MCF 10A (cell line): ENCODE measurements at regions not wholly inside any gene's neighbourhood (a gene's known extent, or its start where the extent isn't known, plus 50 kb on each side); places are given as distances from the start of the nearest gene placed in this dataset.
A peak's percentile ranks its signal among the peaks of the same experiment; 100 is the strongest.

Experiments
- BruUV-seq: library from RNA; stranded (reverse); fragments of 400-500 nt; replicated peaks from 2 replicates; lab custom pipeline; 2021; lab: Mats Ljungman, UMichigan
- CTCF ChIA-PET: fragments of 300-600 bp; sonication (Branson Sonifier 250); formaldehyde crosslinking; extraction: SDS; loops from one replicate; lab custom pipeline; 2021; ENCODE audit warnings: antibody characterized with exemption, inconsistent platforms; lab: Yijun Ruan, JAX
- POLR2A ChIA-PET: fragments of 300-600, 350-650 bp; sonication (Branson Sonifier 250); formaldehyde crosslinking; extraction: SDS; loops from one replicate; lab custom pipeline; 2020; ENCODE audit warnings: antibody characterized with exemption, inconsistent platforms; lab: Yijun Ruan, JAX
- DNase-seq: peaks from one replicate; pipeline ENCODE4 v3.0.0-alpha.2; 2018; ENCODE audit not compliant: unreplicated experiment
- H3K27ac Mint-ChIP-seq: one replicate; pipeline ENCODE4 v1.8.0; 2022; ENCODE audit warnings: mild to moderate bottlenecking, low read depth, mixed read lengths; ENCODE audit not compliant: unreplicated experiment
- H3K27me3 Mint-ChIP-seq: one replicate; pipeline ENCODE4 v1.8.0; 2022; ENCODE audit warnings: mixed read lengths; ENCODE audit not compliant: insufficient read depth, unreplicated experiment
- H3K36me3 Mint-ChIP-seq: one replicate; pipeline ENCODE4 v1.8.0; 2022; ENCODE audit warnings: mild to moderate bottlenecking, moderate library complexity, mixed read lengths; ENCODE audit not compliant: insufficient read depth, unreplicated experiment
- H3K4me1 Mint-ChIP-seq: one replicate; pipeline ENCODE4 v1.8.0; 2022; ENCODE audit warnings: mixed read lengths; ENCODE audit not compliant: insufficient read depth, unreplicated experiment
- H3K4me3 Mint-ChIP-seq: one replicate; pipeline ENCODE4 v1.8.0; 2022; ENCODE audit warnings: mild to moderate bottlenecking, moderate library complexity, mixed read lengths; ENCODE audit not compliant: unreplicated experiment
- H3K9me3 Mint-ChIP-seq: one replicate; pipeline ENCODE4 v1.8.0; 2022; ENCODE audit warnings: mixed read lengths; ENCODE audit not compliant: unreplicated experiment
- CTCF ChIP-seq: fragments of 200-600 bp; IDR thresholded peaks from one replicate; pipeline ENCODE4 v1.8.0; 2022; ENCODE audit warnings: antibody characterized with exemption, mild to moderate bottlenecking; ENCODE audit not compliant: unreplicated experiment
- intact Hi-C: fragments of 100-400 bp; cut with micrococcal nuclease; formaldehyde crosslinking; loops from 2 replicates; pipeline ENCODE4 v1.14.1; 2022

GRCh38 chr1:79745929-79746328 lies 739.4 kb upstream of the ADGRL4 start:
- intact Hi-C loops = no loop called here
- Mint-ChIP-seq H3K27me3 (no peaks in the 10 kb centered on the region), H3K36me3 (no peaks in the 10 kb centered on the region), H3K9me3 (no peaks in the 10 kb centered on the region), H3K4me3 (no peak overlapping the region), H3K27ac (no peak overlapping the region), H3K4me1 (peaks cover 11% of the 10 kb centered on the region)
- ChIA-PET POLR2A (no interaction called here), CTCF (no interaction called here)
- BruUV-seq = no TSS peak
- TF ChIP-seq CTCF = no peak
- peak; percentile 61 for DNase-seq

GRCh38 chr1:79744746-79745145 lies 738.2 kb upstream of the ADGRL4 start:
- no peaks in the 10 kb centered on the region for H3K9me3 Mint-ChIP-seq
- no peak for DNase-seq
- no peak overlapping the region for H3K4me3 Mint-ChIP-seq
- H3K4me1 Mint-ChIP-seq = peaks cover 10% of the 10 kb centered on the region
- no peak for TF ChIP-seq CTCF
- no peaks in the 10 kb centered on the region for H3K36me3 Mint-ChIP-seq
- no TSS peak for BruUV-seq
- ChIA-PET CTCF (no interaction called here), POLR2A (interaction anchor here (0.6 kb wide), 1 partner anchor 32 kb away, joined by 5 read pairs; no protein-coding TSS in a partner anchor)
- intact Hi-C loops = no loop called here
- no peaks in the 10 kb centered on the region for H3K27me3 Mint-ChIP-seq
- no peak overlapping the region for H3K27ac Mint-ChIP-seq

GRCh38 chr1:79741720-79742421 lies 735.3 kb upstream of the ADGRL4 start:
- no peaks in the 10 kb centered on the region for H3K9me3 Mint-ChIP-seq
- CTCF ChIA-PET = no interaction called here
- no peaks in the 10 kb centered on the region for H3K27me3 Mint-ChIP-seq
- H3K27ac Mint-ChIP-seq = no peak overlapping the region
- no peak overlapping the region for H3K4me3 Mint-ChIP-seq
- POLR2A ChIA-PET = no interaction called here
- no peaks in the 10 kb centered on the region for H3K36me3 Mint-ChIP-seq
- no peak for TF ChIP-seq CTCF
- peaks cover 6% of the 10 kb centered on the region for H3K4me1 Mint-ChIP-seq
- intact Hi-C loops = no loop called here
- DNase-seq = no peak
- no TSS peak for BruUV-seq

- Mint-ChIP-seq H3K36me3 (no peaks in the 10 kb centered on the region), H3K9me3 (no peaks in the 10 kb centered on the region), H3K27me3 (no peaks in the 10 kb centered on the region), H3K27ac (no peak overlapping the region), H3K4me1 (no peaks in the 10 kb centered on the region), H3K4me3 (no peak overlapping the region)
- CTCF ChIA-PET = no interaction called here
- intact Hi-C loops = no loop called here
- no peak for DNase-seq
- POLR2A ChIA-PET = no interaction called here
- no peak for TF ChIP-seq CTCF
- BruUV-seq = no TSS peak
Observed at GRCh38 chr1:79738101-79738500, 731.6 kb upstream of the ADGRL4 start.
